ENCODE measurements at regions not wholly inside any gene's neighbourhood (a gene's known extent, or its start where the extent isn't known, plus 50 kb on each side); places are given as distances from the start of the nearest gene placed in this dataset.

DNA sequence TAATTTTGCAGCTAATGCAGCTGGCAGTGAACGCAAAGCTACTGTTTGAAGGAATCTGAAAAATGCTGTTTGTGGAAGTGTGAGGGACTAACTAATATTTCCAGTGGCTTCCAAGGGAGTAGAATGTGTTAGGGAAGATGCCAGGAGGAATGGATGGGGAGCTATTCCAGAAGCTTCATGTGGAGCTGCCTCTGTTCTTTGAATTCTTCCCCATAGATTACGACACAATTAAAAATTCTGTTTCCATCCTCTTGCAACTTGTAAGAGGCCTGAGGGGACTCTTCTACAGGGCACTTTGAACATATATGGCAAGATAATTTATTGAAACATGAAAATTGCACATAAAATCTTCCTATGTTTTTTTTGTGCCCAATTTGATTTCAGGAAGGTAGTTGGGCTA lies 74.3 kb upstream of the CTXND1 start:
- Histone ChIP-seq H3K4me3 (replicated peaks in 1 of 4; ENCODE audit: control extremely low read depth in 1 of 4, insufficient read depth in 1 of 4, low read depth in 3 of 4, low read length in 4 of 4) (no peak overlapping the region), H3K9me3 (ENCODE audit: control insufficient read depth, insufficient read depth, low read depth, low read length) (no peaks in the 10 kb centered on the region), H2AFZ (ENCODE audit: low read length) (no peak overlapping the region), H3K4me2 (ENCODE audit: extremely low read depth, insufficient read depth, low read length) (no peak overlapping the region), H3K79me2 (ENCODE audit: control insufficient read depth, insufficient read depth, low read length) (no peaks in the 10 kb centered on the region), H3K27ac (ENCODE audit: insufficient read depth, low read length) (no peak overlapping the region), H4K20me1 (ENCODE audit: control insufficient read depth, extremely low read depth, insufficient read depth, low read length) (no peaks in the 10 kb centered on the region), H3K9ac (ENCODE audit: insufficient read depth, low read length) (no peak overlapping the region), H3K4me1 (ENCODE audit: control insufficient read depth, extremely low read depth, insufficient read depth, low read length) (no peaks in the 10 kb centered on the region), H3K27me3 (ENCODE audit: control insufficient read depth, insufficient read depth, low read length) (no peaks in the 10 kb centered on the region), H3K36me3 (ENCODE audit: control insufficient read depth, insufficient read depth, low read length) (no peaks in the 10 kb centered on the region)
- no peak for DNase-seq (ENCODE audit: low read depth in 2 of 2)
- TF ChIP-seq CTCF (conservative IDR thresholded peaks at IDR 0.05 in 1 of 2, IDR thresholded peaks at IDR 0.05 in 1 of 2; ENCODE audit: low read depth in 1 of 2, low read length in 2 of 2) (no peak), EZH2 (IDR thresholded peaks at IDR 0.05; ENCODE audit: low read length, missing control alignments) (no peak)

GRCh38 chr15:80328496-80328895 lies 75.7 kb upstream of the ARNT2 start:
- Histone ChIP-seq H3K9ac (ENCODE audit: insufficient read depth, low read length) (no peak overlapping the region), H3K27me3 (ENCODE audit: control insufficient read depth, insufficient read depth, low read length) (no peaks in the 10 kb centered on the region), H4K20me1 (ENCODE audit: control insufficient read depth, extremely low read depth, insufficient read depth, low read length) (no peaks in the 10 kb centered on the region), H3K4me3 (replicated peaks in 1 of 4; ENCODE audit: control extremely low read depth in 1 of 4, insufficient read depth in 1 of 4, low read depth in 3 of 4, low read length in 4 of 4) (no peak overlapping the region), H3K36me3 (ENCODE audit: control insufficient read depth, insufficient read depth, low read length) (no peaks in the 10 kb centered on the region), H3K4me2 (ENCODE audit: extremely low read depth, insufficient read depth, low read length) (no peak overlapping the region), H3K79me2 (ENCODE audit: control insufficient read depth, insufficient read depth, low read length) (no peaks in the 10 kb centered on the region), H3K27ac (ENCODE audit: insufficient read depth, low read length) (no peak overlapping the region), H2AFZ (ENCODE audit: low read length) (no peak overlapping the region), H3K9me3 (ENCODE audit: control insufficient read depth, insufficient read depth, low read depth, low read length) (no peaks in the 10 kb centered on the region), H3K4me1 (ENCODE audit: control insufficient read depth, extremely low read depth, insufficient read depth, low read length) (no peaks in the 10 kb centered on the region)
- no peak for TF ChIP-seq CTCF (conservative IDR thresholded peaks at IDR 0.05 in 1 of 2, IDR thresholded peaks at IDR 0.05 in 1 of 2; ENCODE audit: low read depth in 1 of 2, low read length in 2 of 2)
- TF ChIP-seq EZH2 (IDR thresholded peaks at IDR 0.05; ENCODE audit: low read length, missing control alignments), result no peak
- DNase-seq (ENCODE audit: low read depth in 2 of 2), result no peak

DNA sequence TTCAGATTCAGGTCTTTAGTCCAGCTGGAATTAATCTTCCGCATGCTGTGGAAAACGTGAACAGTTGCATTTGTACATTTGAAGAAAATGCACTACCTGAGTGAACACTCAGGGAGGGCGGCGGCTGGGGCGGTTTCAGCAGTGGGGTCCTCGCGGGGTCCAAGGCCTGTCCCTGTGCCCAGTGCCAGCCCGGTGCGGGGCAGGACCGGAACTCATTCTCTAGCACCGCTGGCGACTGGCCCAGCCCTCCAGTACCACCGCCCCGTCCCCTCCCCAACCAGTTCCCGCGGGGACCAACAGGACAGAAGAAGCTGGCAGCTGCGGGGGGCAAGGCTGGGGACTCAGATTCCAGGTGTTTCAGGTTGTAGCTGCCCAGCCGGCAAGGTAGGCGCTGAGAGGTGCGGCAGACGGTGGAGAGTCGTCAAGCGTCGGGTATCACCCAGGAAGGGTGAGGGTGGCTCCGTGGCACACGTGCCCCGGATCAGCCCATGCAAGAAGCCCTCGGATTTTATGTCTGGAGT lies 72.2 kb upstream of the ARNT2 start:
- H3K4me3 ChIP-seq (replicated peaks in 1 of 4; ENCODE audit: control extremely low read depth in 1 of 4, insufficient read depth in 1 of 4, low read depth in 3 of 4, low read length in 4 of 4), result no peak overlapping the region
- no peaks in the 10 kb centered on the region for H4K20me1 ChIP-seq (ENCODE audit: control insufficient read depth, extremely low read depth, insufficient read depth, low read length)
- H3K36me3 ChIP-seq (ENCODE audit: control insufficient read depth, insufficient read depth, low read length), result no peaks in the 10 kb centered on the region
- H3K4me2 ChIP-seq (ENCODE audit: extremely low read depth, insufficient read depth, low read length), result no peak overlapping the region
- H2AFZ ChIP-seq (ENCODE audit: low read length), result no peak overlapping the region
- H3K27me3 ChIP-seq (ENCODE audit: control insufficient read depth, insufficient read depth, low read length), result no peaks in the 10 kb centered on the region
- no peak overlapping the region for H3K27ac ChIP-seq (ENCODE audit: insufficient read depth, low read length)
- no peak for DNase-seq (ENCODE audit: low read depth in 2 of 2)
- no peak for TF ChIP-seq CTCF (conservative IDR thresholded peaks at IDR 0.05 in 1 of 2, IDR thresholded peaks at IDR 0.05 in 1 of 2; ENCODE audit: low read depth in 1 of 2, low read length in 2 of 2)
- no peak for TF ChIP-seq EZH2 (IDR thresholded peaks at IDR 0.05; ENCODE audit: low read length, missing control alignments)
- H3K9me3 ChIP-seq (ENCODE audit: control insufficient read depth, insufficient read depth, low read depth, low read length), result no peaks in the 10 kb centered on the region
- no peaks in the 10 kb centered on the region for H3K79me2 ChIP-seq (ENCODE audit: control insufficient read depth, insufficient read depth, low read length)
- no peak overlapping the region for H3K9ac ChIP-seq (ENCODE audit: insufficient read depth, low read length)
- no peaks in the 10 kb centered on the region for H3K4me1 ChIP-seq (ENCODE audit: control insufficient read depth, extremely low read depth, insufficient read depth, low read length)

Data from fibroblast of lung (primary cell).